DOHH2 (cell line): ENCODE measurements at regions not wholly inside any gene's neighbourhood (a gene's known extent, or its start where the extent isn't known, plus 50 kb on each side); places are given as distances from the start of the nearest gene placed in this dataset.
"Not testable (repeated sequence)": the region's sequence is repeated elsewhere in the genome, so short reads cannot be mapped to it uniquely, and the experiment has no call there.

Experiments used
- H3F3A ChIP-seq: fragments of 200-600 bp; sonication (generic), shearing (Covaris generic); 2 replicates; pipeline ENCODE4 v1.6.0; 2016; ENCODE audit warnings: antibody characterized with exemption, mild to moderate bottlenecking; ENCODE audit not compliant: control insufficient read depth, insufficient read depth
- H3K27ac ChIP-seq: fragments of 200-600 bp; sonication (generic); 2 replicates; pipeline ENCODE4 v1.5.1; 2014; ENCODE audit warnings: low read depth, mild to moderate bottlenecking, low read length, moderate library complexity
- H3K27me3 ChIP-seq: fragments of 200-600 bp; sonication (generic); 2 replicates; pipeline ENCODE4 v1.6.1; 2014; ENCODE audit warnings: mild to moderate bottlenecking, low read length, mixed read lengths; ENCODE audit not compliant: control insufficient read depth
- H3K36me3 ChIP-seq: fragments of 200-600 bp; sonication (generic); 2 replicates; pipeline ENCODE4 v1.6.1; 2014; ENCODE audit warnings: mild to moderate bottlenecking, low read length, moderate library complexity, mixed read lengths; ENCODE audit not compliant: control insufficient read depth
- H3K4me1 ChIP-seq: fragments of 200-600 bp; sonication (generic); 2 replicates; pipeline ENCODE4 v1.6.1; 2014; ENCODE audit warnings: mild to moderate bottlenecking, low read length, mixed read lengths; ENCODE audit not compliant: control insufficient read depth
- H3K4me2 ChIP-seq: fragments of 200-600 bp; sonication (generic); 2 replicates; pipeline ENCODE4 v1.6.0; 2014; ENCODE audit warnings: mild to moderate bottlenecking, low read length, moderate library complexity
- H3K4me3 ChIP-seq: fragments of 200-600 bp; sonication (generic); 2 replicates; pipeline ENCODE4 v1.5.1; 2014; ENCODE audit warnings: mild to moderate bottlenecking, low read length, mixed read lengths
- H3K79me2 ChIP-seq: fragments of 200-600 bp; sonication (generic); 2 replicates; pipeline ENCODE4 v1.6.1; 2014; ENCODE audit warnings: mild to moderate bottlenecking, low read length, mixed read lengths; ENCODE audit not compliant: control insufficient read depth
- H3K9me2 ChIP-seq: fragments of 200-600 bp; sonication (generic); replicated peaks from 2 replicates; pipeline ENCODE4 v1.6.1; 2014; ENCODE audit warnings: mild to moderate bottlenecking, low read length, mixed read lengths; ENCODE audit not compliant: control insufficient read depth
- H3K9me3 ChIP-seq: fragments of 200-600 bp; sonication (generic); 2 replicates; pipeline ENCODE4 v1.6.1; 2014; ENCODE audit warnings: antibody characterized with exemption, low read length, mixed read lengths; ENCODE audit not compliant: control insufficient read depth, insufficient read depth
- H4K20me1 ChIP-seq: fragments of 200-600 bp; sonication (generic); 2 replicates; pipeline ENCODE4 v1.6.0; 2014; ENCODE audit warnings: low read depth, mild to moderate bottlenecking, antibody characterized with exemption, low read length, moderate library complexity; ENCODE audit not compliant: control insufficient read depth, insufficient read depth
- EZH2phosphoT487 ChIP-seq: fragments of 200-600 bp; sonication (generic); IDR thresholded peaks from 2 replicates; pipeline ENCODE4 v1.6.1; 2017; ENCODE audit warnings: borderline replicate concordance, mild to moderate bottlenecking, antibody characterized with exemption, low read length, moderate library complexity, mixed read lengths
- TF ChIP-seq, protein P1 (sequence below): fragments of 200-600 bp; sonication (generic); IDR thresholded peaks from one replicate; pipeline ENCODE4 v1.5.1; 2014; ENCODE audit warnings: antibody characterized with exemption, mild to moderate bottlenecking, low read depth, low read length; ENCODE audit not compliant: poor library complexity, severe bottlenecking

DNA sequence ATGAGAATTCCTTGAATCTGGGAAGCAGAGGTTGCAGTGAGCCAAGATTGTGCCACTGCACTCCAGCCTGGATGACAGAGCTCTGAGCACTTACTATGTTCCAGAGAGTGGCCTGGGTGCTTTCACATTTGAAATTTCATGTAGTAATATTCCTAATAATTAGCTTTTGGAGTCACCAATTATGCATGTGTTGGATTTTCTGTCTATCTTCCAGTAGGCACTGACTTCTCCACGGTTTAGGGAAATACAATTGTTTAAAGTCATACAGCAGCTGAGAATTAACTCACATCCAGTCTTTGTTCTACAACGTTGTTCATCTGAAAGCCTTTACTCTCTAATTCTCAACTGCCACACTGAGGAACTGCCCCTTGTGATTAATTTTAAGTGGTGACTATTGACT is 150.2 kb downstream of the CSNK2A3 start:
- H3K4me1 ChIP-seq: no peaks in the 10 kb centered on the region
- H3K9me2 ChIP-seq: no peaks in the 10 kb centered on the region
- H3K36me3 ChIP-seq: no peaks in the 10 kb centered on the region
- H3K4me2 ChIP-seq: no peak overlapping the region
- H3K4me3 ChIP-seq: no peak overlapping the region
- TF ChIP-seq EZH2phosphoT487: no peak
- TF ChIP-seq, protein P1, sequence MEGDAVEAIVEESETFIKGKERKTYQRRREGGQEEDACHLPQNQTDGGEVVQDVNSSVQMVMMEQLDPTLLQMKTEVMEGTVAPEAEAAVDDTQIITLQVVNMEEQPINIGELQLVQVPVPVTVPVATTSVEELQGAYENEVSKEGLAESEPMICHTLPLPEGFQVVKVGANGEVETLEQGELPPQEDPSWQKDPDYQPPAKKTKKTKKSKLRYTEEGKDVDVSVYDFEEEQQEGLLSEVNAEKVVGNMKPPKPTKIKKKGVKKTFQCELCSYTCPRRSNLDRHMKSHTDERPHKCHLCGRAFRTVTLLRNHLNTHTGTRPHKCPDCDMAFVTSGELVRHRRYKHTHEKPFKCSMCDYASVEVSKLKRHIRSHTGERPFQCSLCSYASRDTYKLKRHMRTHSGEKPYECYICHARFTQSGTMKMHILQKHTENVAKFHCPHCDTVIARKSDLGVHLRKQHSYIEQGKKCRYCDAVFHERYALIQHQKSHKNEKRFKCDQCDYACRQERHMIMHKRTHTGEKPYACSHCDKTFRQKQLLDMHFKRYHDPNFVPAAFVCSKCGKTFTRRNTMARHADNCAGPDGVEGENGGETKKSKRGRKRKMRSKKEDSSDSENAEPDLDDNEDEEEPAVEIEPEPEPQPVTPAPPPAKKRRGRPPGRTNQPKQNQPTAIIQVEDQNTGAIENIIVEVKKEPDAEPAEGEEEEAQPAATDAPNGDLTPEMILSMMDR: no peak
- H4K20me1 ChIP-seq: no peaks in the 10 kb centered on the region
- no peaks in the 10 kb centered on the region for H3K27me3 ChIP-seq
- H3K79me2 ChIP-seq: no peaks in the 10 kb centered on the region
- H3K9me3 ChIP-seq: no peaks in the 10 kb centered on the region; the same call in 1 of the 2 replicates
- no peaks in the 10 kb centered on the region for H3F3A ChIP-seq
- no peak overlapping the region for H3K27ac ChIP-seq

DNA sequence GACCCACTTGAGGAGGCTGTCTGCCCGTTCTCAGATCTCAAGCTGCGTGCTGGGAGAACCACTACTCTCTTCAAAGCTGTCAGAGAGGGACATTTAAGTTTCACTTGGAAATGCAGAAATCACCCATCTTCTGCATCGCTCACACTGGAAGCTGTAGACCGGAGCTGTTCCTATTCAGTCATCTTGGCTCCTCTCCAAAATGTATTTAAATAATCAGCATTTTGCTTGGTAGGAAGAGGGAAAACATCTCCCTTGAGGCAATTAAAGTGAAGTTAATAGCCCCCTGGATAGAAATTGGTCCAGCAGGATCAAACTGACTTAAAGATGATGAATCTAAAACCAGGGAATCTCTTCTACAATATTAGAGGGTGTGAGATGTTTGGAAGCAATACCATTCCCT is 151.7 kb downstream of the CSNK2A3 start:
- H3K79me2 ChIP-seq, H3K27ac ChIP-seq, H3K36me3 ChIP-seq, H3K27me3 ChIP-seq, H3K4me3 ChIP-seq, H3K4me2 ChIP-seq, H3F3A ChIP-seq, H3K4me1 ChIP-seq, H3K9me3 ChIP-seq, H3K9me2 ChIP-seq, H4K20me1 ChIP-seq: not testable (repeated sequence)

DNA sequence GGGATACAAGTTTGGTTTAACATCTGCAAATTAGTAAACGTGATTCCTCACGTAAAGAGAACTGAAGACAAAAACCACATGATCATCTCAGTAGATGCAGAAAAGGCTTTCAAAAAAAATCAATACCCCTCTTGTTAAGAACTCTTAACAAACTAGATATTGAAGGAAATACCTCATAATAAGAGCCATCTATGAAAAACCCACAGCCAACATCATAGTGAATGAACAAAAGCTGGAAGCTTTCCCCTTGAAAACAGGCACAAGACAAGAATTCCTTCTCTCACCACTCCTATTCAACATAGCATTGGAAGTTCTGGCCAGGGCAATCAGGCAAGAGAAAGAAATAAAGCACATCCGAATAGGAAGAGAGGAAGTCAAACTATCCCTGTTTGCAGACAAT is 160.5 kb downstream of the CSNK2A3 start:
- Histone ChIP-seq H3K79me2 (no peaks in the 10 kb centered on the region), H3K9me3 (peaks cover 4% of the 10 kb centered on the region; the same call in 1 of the 2 replicates), H3K9me2 (no peaks in the 10 kb centered on the region), H3K36me3 (no peaks in the 10 kb centered on the region), H4K20me1 (no peaks in the 10 kb centered on the region), H3K4me3 (no peak overlapping the region), H3K4me2 (no peak overlapping the region), H3F3A (no peaks in the 10 kb centered on the region), H3K4me1 (peaks cover 21% of the 10 kb centered on the region), H3K27ac (no peak overlapping the region), H3K27me3 (no peaks in the 10 kb centered on the region)
- TF ChIP-seq, protein P1: no peak
- no peak for TF ChIP-seq EZH2phosphoT487

DNA sequence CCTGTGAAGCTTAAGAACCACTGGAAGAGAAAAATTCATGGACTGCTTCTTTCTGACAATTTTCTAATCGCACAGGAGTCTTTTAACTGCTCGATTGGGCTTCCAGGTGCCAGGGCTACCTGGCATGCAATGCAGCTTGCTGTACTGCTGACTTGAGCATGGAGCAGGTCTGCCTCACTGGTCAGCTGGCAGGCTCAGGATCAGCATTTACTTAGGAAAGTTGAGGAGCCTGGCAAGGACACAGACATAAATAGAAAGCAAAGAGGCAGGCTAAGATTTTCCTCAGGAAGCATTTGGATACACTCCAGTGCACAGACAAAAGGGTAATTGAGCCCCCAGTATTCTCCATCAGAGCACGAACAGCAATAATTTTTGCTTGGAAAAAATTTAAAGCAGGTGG is 163.5 kb downstream of the CSNK2A3 start:
- H3K9me2 ChIP-seq: no peaks in the 10 kb centered on the region
- no peak overlapping the region for H3K27ac ChIP-seq
- no peaks in the 10 kb centered on the region for H4K20me1 ChIP-seq
- H3K79me2 ChIP-seq: no peaks in the 10 kb centered on the region
- H3K4me3 ChIP-seq: no peak overlapping the region
- H3K4me1 ChIP-seq: peaks cover 49% of the 10 kb centered on the region
- TF ChIP-seq EZH2phosphoT487: no peak
- TF ChIP-seq, protein P1: no peak
- no peaks in the 10 kb centered on the region for H3K36me3 ChIP-seq
- peaks cover 4% of the 10 kb centered on the region for H3F3A ChIP-seq
- no peaks in the 10 kb centered on the region for H3K27me3 ChIP-seq
- H3K4me2 ChIP-seq: no peak overlapping the region
- H3K9me3 ChIP-seq: peaks cover 4% of the 10 kb centered on the region; the same call in 1 of the 2 replicates
